Body of pancreas (tissue), 4 donors: ENCODE measurements at regions not wholly inside any gene's neighbourhood (a gene's known extent, or its start where the extent isn't known, plus 50 kb on each side); places are given as distances from the start of the nearest gene placed in this dataset.

Experiments used
- CTCF ChIP-seq, 7 experiments: fragments of 450-650 bp in 4 of 7; fragments of 200-600 bp in 3 of 7; sonication (generic) in 3 of 7; IDR thresholded peaks; one replicate each; pipeline ENCODE4 v1.5.1; 2016 to 2019; ENCODE audit warnings: antibody characterized with exemption in 7 of 7
- POLR2A ChIP-seq, 3 donors: fragments of 450-650 bp; IDR thresholded peaks; one replicate each; pipeline ENCODE4 v1.6.1; 2016; ENCODE audit warnings: antibody characterized with exemption in 3 of 3, mild to moderate bottlenecking in 2 of 3

DNA sequence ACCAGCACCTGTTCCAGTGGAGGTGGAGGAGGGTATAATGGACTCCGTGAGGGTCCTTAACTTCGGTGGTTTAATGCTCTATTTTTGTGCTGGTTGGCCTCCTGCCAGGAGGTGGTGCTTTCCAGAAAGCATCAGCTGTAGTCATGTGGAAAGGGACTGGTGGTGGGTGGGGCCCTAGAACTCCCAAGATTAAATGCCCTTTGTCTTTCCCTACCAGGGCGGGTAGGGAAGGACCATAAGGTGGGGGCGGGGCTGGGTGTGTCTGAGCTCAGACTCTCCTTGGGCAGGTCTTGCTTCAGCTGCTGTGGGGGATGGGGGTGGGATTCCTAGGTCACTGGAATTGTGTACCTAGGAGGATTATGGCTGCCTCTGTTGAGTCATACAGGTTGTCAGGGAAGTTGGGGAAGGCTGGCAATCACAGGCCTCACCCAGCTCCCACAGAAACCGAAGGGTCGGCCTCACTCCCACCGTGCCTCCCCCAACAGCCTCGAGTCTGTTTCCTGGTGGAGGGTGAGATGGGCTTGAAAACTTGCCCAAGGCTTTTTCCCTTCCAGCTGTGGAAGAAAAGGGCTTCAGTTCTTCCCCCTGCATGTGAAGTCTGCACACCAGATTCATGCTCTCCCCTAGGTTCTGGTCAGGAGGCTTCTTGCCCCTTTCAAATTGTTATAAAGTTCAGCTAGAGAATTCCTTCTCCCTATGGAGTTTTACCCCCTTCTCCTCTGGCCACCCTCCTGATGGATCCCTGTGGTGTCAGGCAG is 60.3 kb upstream of the CLDN10 start:
- TF ChIP-seq CTCF (IDR thresholded peaks at IDR 0.05): no peak
- no peak for TF ChIP-seq POLR2A (IDR thresholded peaks at IDR 0.05)
